ENCODE measurements at regions not wholly inside any gene's neighbourhood (a gene's known extent, or its start where the extent isn't known, plus 50 kb on each side); places are given as distances from the start of the nearest gene placed in this dataset.

DNA sequence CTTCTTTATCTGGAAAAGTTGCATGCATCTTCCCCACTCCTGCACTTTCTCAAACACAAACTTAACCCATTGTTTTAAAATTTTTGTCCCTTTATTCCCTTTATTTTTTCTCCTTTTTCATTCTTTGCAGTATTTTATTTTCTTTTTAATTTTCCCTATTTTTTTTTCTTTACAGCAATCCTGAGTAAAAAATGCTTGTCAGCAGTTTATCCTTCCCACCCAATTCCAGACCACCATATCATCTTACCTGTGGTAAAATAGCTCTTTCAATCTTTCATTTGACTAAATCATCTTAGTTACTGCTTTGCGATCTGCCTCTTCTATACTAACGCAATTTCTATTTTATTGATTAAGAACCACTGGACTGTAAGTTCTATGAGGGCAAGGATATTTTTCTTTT is 450.5 kb downstream of the KLHL4 start:
- no peaks in the 10 kb centered on the region for H3K36me3 ChIP-seq (ENCODE audit: insufficient read depth)
- no peaks in the 10 kb centered on the region for H3K9me3 Mint-ChIP-seq
- H3K27me3 Mint-ChIP-seq (ENCODE audit: insufficient read depth, low read depth, poor library complexity): no peaks in the 10 kb centered on the region
- no peaks in the 10 kb centered on the region for H3K27me3 ChIP-seq (ENCODE audit: insufficient read depth)
- no peak overlapping the region for H3K4me3 ChIP-seq
- no peak overlapping the region for H3K4me3 Mint-ChIP-seq
- no peak overlapping the region for H3K4me2 ChIP-seq
- no peaks in the 10 kb centered on the region for H4K20me1 ChIP-seq (replicated peaks; ENCODE audit: insufficient read depth)
- H3K4me1 ChIP-seq (ENCODE audit: insufficient read depth): no peaks in the 10 kb centered on the region
- TF ChIP-seq EZH2 (IDR thresholded peaks at IDR 0.05; ENCODE audit: low read depth, unreplicated experiment) (no peak), CREB1 (CRISPR knock-in tag; IDR thresholded peaks at IDR 0.05; ENCODE audit: low read depth) (no peak), JUNB (IDR thresholded peaks at IDR 0.05; ENCODE audit: unreplicated experiment) (no peak), NANOG (IDR thresholded peaks at IDR 0.05; ENCODE audit: borderline replicate concordance) (no peak), POLR2AphosphoS5 (IDR thresholded peaks at IDR 0.05; ENCODE audit: low read depth) (no peak), ZNF462 (CRISPR knock-in tag; IDR thresholded peaks at IDR 0.05) (no peak), ZNF331 (CRISPR knock-in tag; IDR thresholded peaks at IDR 0.05; ENCODE audit: low read depth) (no peak), STAT1 (IDR thresholded peaks at IDR 0.05; ENCODE audit: unreplicated experiment) (no peak), ZNF114 (CRISPR knock-in tag; IDR thresholded peaks at IDR 0.05) (no peak), REST (IDR thresholded peaks at IDR 0.05; ENCODE audit: unreplicated experiment) (no peak), CTCF (conservative IDR thresholded peaks at IDR 0.05; ENCODE audit: low read depth in 2 of 2) (no peak), EZH2phosphoT487 (IDR thresholded peaks at IDR 0.05; ENCODE audit: unreplicated experiment) (no peak)
- TF ChIP-seq, protein P1, sequence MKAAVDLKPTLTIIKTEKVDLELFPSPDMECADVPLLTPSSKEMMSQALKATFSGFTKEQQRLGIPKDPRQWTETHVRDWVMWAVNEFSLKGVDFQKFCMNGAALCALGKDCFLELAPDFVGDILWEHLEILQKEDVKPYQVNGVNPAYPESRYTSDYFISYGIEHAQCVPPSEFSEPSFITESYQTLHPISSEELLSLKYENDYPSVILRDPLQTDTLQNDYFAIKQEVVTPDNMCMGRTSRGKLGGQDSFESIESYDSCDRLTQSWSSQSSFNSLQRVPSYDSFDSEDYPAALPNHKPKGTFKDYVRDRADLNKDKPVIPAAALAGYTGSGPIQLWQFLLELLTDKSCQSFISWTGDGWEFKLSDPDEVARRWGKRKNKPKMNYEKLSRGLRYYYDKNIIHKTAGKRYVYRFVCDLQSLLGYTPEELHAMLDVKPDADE (IDR thresholded peaks at IDR 0.05): no peak
- no peaks in the 10 kb centered on the region for H3K79me2 ChIP-seq (replicated peaks; ENCODE audit: insufficient read depth)
- H3F3A ChIP-seq (replicated peaks; ENCODE audit: low read depth): no peaks in the 10 kb centered on the region
- H3K27ac ChIP-seq (ENCODE audit: low read depth): no peak overlapping the region
- H3K36me3 Mint-ChIP-seq (ENCODE audit: low read depth): no peaks in the 10 kb centered on the region
- no peak overlapping the region for H3K27ac Mint-ChIP-seq
- no peaks in the 10 kb centered on the region for H3K9me2 ChIP-seq (ENCODE audit: insufficient read depth)
- DNase-seq (ENCODE audit: low spot score): no peak
- H2AFZ ChIP-seq: no peak overlapping the region
- no peaks in the 10 kb centered on the region for H3K4me1 Mint-ChIP-seq
- ATAC-seq: no peak

Data from GM23338 (cell line).